ENCODE measurements at regions not wholly inside any gene's neighbourhood (a gene's known extent, or its start where the extent isn't known, plus 50 kb on each side); places are given as distances from the start of the nearest gene placed in this dataset.

- DNase-seq = no peak
These were observed 1063.6 kb downstream of the TBC1D22A start for GRCh38 chr22:47826016-47826415.

GRCh38 chr22:47822422-47822821 is 1060.0 kb downstream of the TBC1D22A start:
- no peak for DNase-seq

- DNase-seq = no peak
These were observed 1056.0 kb downstream of the TBC1D22A start for GRCh38 chr22:47818496-47818895.

- DNase-seq = no peak
These were observed 1054.9 kb downstream of the TBC1D22A start for GRCh38 chr22:47817380-47817779.

- no peak for DNase-seq
These were observed 1054.4 kb downstream of the TBC1D22A start for GRCh38 chr22:47816863-47817210.

DNA sequence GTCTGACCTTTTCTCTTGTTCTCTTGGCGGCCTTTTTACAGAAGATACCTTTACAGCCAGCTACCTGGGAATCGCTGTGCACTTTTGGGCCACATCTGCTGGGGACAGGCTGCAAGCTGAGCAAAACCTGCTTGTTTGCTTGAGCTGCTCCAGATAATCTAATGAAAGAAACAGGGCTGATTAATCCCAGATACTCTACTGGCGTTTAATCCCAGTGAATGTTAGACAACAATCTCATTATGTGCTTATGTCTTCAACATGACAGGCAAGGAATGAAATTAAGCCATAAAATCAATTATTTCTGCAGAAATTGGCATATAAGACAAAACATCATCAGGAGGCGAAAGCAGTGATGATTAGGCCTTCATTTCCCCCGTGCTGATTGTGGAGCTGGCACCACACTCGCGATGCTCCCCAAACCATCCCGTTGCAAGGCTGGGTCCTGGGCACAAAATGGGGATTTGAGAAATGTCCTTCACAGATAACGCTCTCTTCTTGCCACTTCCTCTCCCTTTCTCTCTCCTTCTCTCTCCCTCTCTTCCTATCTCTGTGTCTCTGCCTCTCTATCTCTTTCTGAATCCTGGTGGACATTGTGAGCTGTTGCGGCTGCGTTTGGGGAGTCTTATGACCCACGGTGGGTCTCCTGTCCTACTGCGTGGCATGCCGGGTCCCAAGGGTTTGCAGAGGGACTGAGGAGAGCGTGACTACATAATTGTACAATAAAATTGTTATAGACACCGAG is 1053.8 kb downstream of the TBC1D22A start:
- DNase-seq = no peak

DNA sequence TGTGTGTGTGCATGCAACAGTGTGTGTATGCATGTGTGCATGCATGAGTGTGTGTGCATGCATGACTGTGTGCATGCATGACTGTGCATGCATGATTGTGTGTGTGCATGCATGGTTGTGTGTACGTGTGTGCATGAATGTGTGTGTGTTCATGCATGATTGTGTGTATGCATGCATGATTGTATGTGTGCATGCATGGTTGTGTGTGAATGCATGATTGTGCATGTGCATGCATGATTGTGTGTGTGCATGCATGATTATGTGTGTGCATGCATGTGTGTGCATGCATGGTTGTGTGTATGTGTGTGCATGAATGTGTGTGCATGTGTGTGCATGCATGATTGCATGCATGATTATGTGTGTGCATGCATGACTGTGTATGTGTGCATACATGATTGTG is 1052.0 kb downstream of the TBC1D22A start:
- DNase-seq = no peak

- DNase-seq = no peak
These were observed 1051.2 kb downstream of the TBC1D22A start for GRCh38 chr22:47813661-47814060.

DNA sequence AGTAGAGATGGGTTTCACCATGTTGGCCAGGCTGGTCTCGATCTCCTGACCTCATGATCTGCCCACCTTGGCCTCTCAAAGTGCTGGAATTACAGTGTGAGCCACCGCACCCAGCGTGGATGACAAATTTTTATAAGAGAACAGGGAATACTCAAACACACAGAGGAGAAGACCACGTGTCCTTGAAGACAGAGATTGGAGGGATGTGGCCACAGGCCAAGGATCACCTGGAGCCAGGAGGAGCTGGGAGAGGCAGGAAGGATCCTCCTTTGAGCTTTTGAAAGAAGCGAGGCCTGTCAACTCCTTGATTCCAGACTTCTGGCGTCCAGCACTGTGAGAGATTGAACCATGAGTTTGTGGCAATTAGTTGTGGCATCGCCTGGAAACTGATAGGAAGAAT is 1049.5 kb downstream of the TBC1D22A start:
- DNase-seq = no peak

DNA sequence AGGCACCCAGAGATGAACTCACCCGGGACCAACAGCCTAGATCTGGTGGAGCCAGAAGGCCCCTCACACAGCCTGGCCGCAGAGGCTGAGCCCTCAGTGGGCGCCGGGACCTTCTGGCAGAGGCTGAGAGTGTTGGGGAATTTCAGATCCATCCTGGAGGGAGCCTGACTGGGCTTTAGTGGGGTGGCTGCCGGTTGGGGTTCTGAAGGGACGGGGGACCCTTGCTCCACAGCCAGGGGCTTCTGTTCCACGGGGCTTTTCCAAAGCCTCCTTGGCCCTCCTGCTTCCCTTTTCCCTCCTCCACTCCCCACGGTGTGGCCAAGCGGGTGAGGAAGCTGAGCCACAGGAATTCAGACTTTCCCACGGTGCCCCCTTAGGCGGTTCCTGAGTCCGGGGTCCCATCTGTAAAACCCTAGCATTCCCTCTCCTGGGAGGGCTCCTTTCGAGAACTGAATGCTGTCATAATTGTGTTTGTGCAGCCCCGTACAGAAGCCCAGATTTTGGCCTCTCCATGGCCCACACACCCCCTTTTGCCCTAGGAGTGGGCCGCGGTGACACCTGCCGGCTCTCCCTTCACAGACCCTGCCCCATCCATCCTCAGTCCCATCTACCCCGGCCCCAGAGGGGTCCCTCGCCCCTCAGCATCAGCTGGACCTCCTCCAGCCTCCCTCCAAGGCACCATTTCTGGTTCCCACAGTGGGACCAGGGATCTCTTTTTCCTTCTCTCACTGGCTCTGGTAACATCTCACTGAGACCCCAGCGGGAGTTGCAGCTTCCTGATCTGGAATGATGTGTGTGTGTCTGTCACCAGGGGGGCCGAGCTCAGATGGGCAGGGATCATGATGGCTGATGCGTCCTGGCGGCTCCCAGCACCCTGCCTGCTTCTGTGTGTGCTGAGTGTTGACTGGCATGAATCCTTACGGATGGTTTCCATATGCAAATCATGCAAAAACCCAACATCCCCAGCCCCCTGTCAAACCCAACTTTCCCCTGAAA is 1048.4 kb downstream of the TBC1D22A start:
- DNase-seq = no peak

DNA sequence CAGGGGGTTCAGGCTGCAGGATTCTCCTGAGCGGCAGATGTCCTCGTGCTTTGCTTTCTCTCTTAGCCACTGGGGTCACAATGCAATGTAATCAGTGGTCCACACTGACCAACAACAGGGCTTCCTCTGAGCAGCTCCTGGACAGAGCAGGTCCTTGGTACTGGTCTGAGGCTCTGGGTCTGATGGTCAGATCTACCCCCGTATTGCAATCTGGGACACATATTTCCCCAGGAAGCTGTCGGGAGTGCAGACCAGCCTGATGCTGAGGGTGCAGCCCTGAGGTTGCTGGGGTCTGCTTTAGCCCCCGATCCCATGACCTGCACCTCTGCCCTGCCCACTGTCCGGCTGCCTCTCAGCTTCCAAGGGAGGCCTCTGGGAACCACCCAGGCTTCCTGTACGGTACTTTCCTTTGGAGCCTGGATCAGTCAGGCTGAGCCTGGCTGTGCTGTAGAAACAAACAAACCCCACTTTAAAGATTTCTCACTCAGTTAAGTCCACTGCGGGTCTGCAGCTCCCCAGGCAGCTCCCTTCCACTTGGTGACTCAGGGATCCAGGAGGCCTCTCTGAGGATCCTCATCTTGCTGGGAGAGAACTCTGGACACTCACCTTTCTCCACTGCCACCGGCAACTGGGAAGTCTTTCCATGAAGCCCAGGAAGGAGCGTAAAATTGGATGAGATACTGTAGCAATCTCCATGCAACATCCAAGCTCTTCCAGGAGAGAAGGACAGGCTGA is 1046.6 kb downstream of the TBC1D22A start:
- no peak for DNase-seq

GRCh38 chr22:47808236-47808635 is 1045.8 kb downstream of the TBC1D22A start:
- no peak for DNase-seq

GRCh38 chr22:47807506-47807905 is 1045.1 kb downstream of the TBC1D22A start:
- DNase-seq = no peak

GRCh38 chr22:47806894-47807293 is 1044.4 kb downstream of the TBC1D22A start:
- DNase-seq = no peak

DNA sequence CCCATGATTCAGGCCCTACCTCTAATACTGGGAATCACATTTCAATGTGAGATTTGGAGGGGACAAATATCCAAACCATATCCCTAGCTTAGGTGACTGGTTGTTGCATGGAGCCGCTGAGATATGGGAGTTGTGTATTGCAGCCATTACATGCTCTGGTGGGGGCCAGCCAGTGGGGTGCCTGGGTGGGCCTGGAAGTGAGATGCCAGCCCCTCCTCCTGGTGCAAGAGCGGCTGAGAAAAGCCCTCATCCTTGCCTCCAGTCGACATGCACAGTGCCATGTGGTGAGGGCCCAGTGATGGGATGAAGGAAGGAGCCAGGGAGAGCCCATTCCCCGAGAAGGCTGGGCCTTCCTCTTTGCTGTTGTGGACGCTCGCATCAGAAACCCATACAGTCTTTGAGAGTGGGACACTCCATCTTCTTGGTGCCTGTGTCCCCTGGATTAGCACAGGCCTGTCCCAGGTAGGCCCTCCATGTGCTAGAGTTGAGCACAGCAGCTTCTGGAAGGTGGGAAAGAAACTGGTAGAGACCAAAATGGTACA is 1043.0 kb downstream of the TBC1D22A start:
- DNase-seq = no peak

- DNase-seq = no peak
These were observed 1041.8 kb downstream of the TBC1D22A start for GRCh38 chr22:47804281-47804680.

GRCh38 chr22:47802421-47802820 is 1040.0 kb downstream of the TBC1D22A start:
- no peak for DNase-seq

GRCh38 chr22:47801541-47802245 is 1039.2 kb downstream of the TBC1D22A start:
- DNase-seq = no peak

GRCh38 chr22:47798229-47798628 is 1035.8 kb downstream of the TBC1D22A start:
- DNase-seq = no peak

- DNase-seq = no peak
These were observed 1035.0 kb downstream of the TBC1D22A start for GRCh38 chr22:47797342-47797945.
